ENCODE measurements at regions not wholly inside any gene's neighbourhood (a gene's known extent, or its start where the extent isn't known, plus 50 kb on each side); places are given as distances from the start of the nearest gene placed in this dataset.

- Histone ChIP-seq H3K79me2 (replicated peaks; ENCODE audit: insufficient read depth, low read length) (no peaks in the 10 kb centered on the region), H3K9me2 (ENCODE audit: insufficient read depth, low read length) (no peaks in the 10 kb centered on the region), H2AFZ (ENCODE audit: low read depth, low read length) (no peak overlapping the region), H3K9ac (ENCODE audit: low read length) (no peak overlapping the region), H4K20me1 (ENCODE audit: insufficient read depth) (no peaks in the 10 kb centered on the region), H3K27me3 (ENCODE audit: insufficient read depth, low read depth, low read length) (no peaks in the 10 kb centered on the region), H3K4me2 (ENCODE audit: low read length) (no peak overlapping the region), H3K9me3 (ENCODE audit: low read length) (no peaks in the 10 kb centered on the region), H3K36me3 (ENCODE audit: insufficient read depth, low read length) (no peaks in the 10 kb centered on the region), H3F3A (ENCODE audit: insufficient read depth, low read length, poor library complexity, severe bottlenecking) (no peaks in the 10 kb centered on the region), H3K27ac (ENCODE audit: low read length) (no peak overlapping the region), H3K4me3 (ENCODE audit: low read length) (no peak overlapping the region)
- TF ChIP-seq POLR2AphosphoS5 (IDR thresholded peaks at IDR 0.05): no peak
- no peak for TF ChIP-seq CTCF (IDR thresholded peaks at IDR 0.05; ENCODE audit: poor library complexity, severe bottlenecking)
- no peak for TF ChIP-seq REST (IDR thresholded peaks at IDR 0.05; ENCODE audit: borderline replicate concordance)
- TF ChIP-seq SMC3 (conservative IDR thresholded peaks at IDR 0.05; ENCODE audit: poor library complexity): no peak
- TF ChIP-seq EZH2 (IDR thresholded peaks at IDR 0.05; ENCODE audit: borderline replicate concordance, insufficient read depth, low read length, poor library complexity, severe bottlenecking): no peak
- TF ChIP-seq EP300 (conservative IDR thresholded peaks at IDR 0.05; ENCODE audit: poor library complexity, severe bottlenecking): no peak
- no peak for TF ChIP-seq TAF1 (IDR thresholded peaks at IDR 0.05; ENCODE audit: low read depth)
- TF ChIP-seq MXI1 (conservative IDR thresholded peaks at IDR 0.05; ENCODE audit: poor library complexity, severe bottlenecking): no peak
- no peak for TF ChIP-seq RAD21 (conservative IDR thresholded peaks at IDR 0.05)
These were observed 216.1 kb upstream of the WWC1 start for GRCh38 chr5:168075387-168075786.

GRCh38 chr5:168076561-168076991 lies 214.9 kb upstream of the WWC1 start:
- H2AFZ ChIP-seq (ENCODE audit: low read depth, low read length): no peak overlapping the region
- no peaks in the 10 kb centered on the region for H4K20me1 ChIP-seq (ENCODE audit: insufficient read depth)
- no peaks in the 10 kb centered on the region for H3F3A ChIP-seq (ENCODE audit: insufficient read depth, low read length, poor library complexity, severe bottlenecking)
- no peaks in the 10 kb centered on the region for H3K36me3 ChIP-seq (ENCODE audit: insufficient read depth, low read length)
- no peak overlapping the region for H3K4me2 ChIP-seq (ENCODE audit: low read length)
- H3K9ac ChIP-seq (ENCODE audit: low read length): no peak overlapping the region
- no peak overlapping the region for H3K4me3 ChIP-seq (ENCODE audit: low read length)
- H3K9me3 ChIP-seq (ENCODE audit: low read length): no peaks in the 10 kb centered on the region
- H3K27ac ChIP-seq (ENCODE audit: low read length): no peak overlapping the region
- H3K79me2 ChIP-seq (replicated peaks; ENCODE audit: insufficient read depth, low read length): no peaks in the 10 kb centered on the region
- no peak for TF ChIP-seq MXI1 (conservative IDR thresholded peaks at IDR 0.05; ENCODE audit: poor library complexity, severe bottlenecking)
- H3K9me2 ChIP-seq (ENCODE audit: insufficient read depth, low read length): no peaks in the 10 kb centered on the region
- H3K27me3 ChIP-seq (ENCODE audit: insufficient read depth, low read depth, low read length): no peaks in the 10 kb centered on the region
